H1 (cell line): ENCODE measurements at regions not wholly inside any gene's neighbourhood (a gene's known extent, or its start where the extent isn't known, plus 50 kb on each side); places are given as distances from the start of the nearest gene placed in this dataset.

ENCODE experiments used
- HDAC6 ChIP-seq: IDR thresholded peaks from one replicate; pipeline ENCODE4 v1.7.1; 2012; ENCODE audit warnings: low read depth, mild to moderate bottlenecking, inconsistent platforms, low read length, moderate library complexity
- KDM1A ChIP-seq: fragments of 200-600, 300-600 bp; sonication (generic); IDR thresholded peaks from 2 replicates; pipeline ENCODE4 v1.7.1; 2016; ENCODE audit warnings: mild to moderate bottlenecking, low read length, borderline replicate concordance

GRCh38 chr15:97023488-97023844 is 693.0 kb downstream of the NR2F2 start (continued):
- no peak for TF ChIP-seq HDAC6
- no peak for TF ChIP-seq KDM1A
